Fibroblast of lung (primary cell): ENCODE measurements at regions not wholly inside any gene's neighbourhood (a gene's known extent, or its start where the extent isn't known, plus 50 kb on each side); places are given as distances from the start of the nearest gene placed in this dataset.

Experiments used
- EZH2 ChIP-seq: IDR thresholded peaks from 2 replicates; pipeline ENCODE4 v1.5.1; 2012; ENCODE audit warnings: low read length, control low read depth, mild to moderate bottlenecking; ENCODE audit errors: missing control alignments
- TF ChIP-seq, protein P1 (sequence below), 2 donors: IDR thresholded peaks in 1 of 2; conservative IDR thresholded peaks in 1 of 2; 1 replicate in 1 of 2; 2 replicates in 1 of 2; pipeline ENCODE4 v1.5.1; 2011 to 2012; ENCODE audit warnings: low read length in 2 of 2, control low read depth in 1 of 2, inconsistent platforms in 1 of 2, low read depth in 1 of 2, mild to moderate bottlenecking in 1 of 2

DNA sequence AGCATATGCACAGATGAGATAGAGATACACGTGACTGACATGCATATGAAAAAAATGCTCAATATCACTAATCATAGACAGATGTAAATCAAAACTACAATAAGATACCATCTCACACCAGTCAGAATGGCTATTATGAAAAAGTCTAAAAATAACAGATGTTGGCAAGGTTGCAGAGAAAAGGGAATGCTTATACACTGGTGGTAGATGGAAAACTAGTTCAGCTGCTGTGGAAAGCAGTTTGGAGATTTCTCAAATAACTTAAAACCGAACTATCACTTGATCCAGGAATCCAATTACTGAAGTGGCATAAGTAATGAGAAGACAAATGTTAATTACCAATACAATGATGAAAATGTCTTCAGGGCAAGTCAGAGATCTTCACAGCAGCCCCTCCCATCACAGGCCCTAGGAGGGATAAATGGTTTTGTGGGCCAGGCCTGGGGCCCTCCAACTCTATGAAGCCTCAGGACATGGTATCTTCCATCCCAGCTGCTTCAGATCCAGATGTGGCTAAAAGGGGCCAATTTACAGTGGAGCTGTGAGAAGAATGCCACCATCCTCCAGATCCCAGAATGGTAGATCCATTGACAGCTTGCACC, 71.4 kb upstream of the PLSCR4 start:
- TF ChIP-seq, protein P1, sequence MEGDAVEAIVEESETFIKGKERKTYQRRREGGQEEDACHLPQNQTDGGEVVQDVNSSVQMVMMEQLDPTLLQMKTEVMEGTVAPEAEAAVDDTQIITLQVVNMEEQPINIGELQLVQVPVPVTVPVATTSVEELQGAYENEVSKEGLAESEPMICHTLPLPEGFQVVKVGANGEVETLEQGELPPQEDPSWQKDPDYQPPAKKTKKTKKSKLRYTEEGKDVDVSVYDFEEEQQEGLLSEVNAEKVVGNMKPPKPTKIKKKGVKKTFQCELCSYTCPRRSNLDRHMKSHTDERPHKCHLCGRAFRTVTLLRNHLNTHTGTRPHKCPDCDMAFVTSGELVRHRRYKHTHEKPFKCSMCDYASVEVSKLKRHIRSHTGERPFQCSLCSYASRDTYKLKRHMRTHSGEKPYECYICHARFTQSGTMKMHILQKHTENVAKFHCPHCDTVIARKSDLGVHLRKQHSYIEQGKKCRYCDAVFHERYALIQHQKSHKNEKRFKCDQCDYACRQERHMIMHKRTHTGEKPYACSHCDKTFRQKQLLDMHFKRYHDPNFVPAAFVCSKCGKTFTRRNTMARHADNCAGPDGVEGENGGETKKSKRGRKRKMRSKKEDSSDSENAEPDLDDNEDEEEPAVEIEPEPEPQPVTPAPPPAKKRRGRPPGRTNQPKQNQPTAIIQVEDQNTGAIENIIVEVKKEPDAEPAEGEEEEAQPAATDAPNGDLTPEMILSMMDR (conservative IDR thresholded peaks at IDR 0.05 in 1 of 2, IDR thresholded peaks at IDR 0.05 in 1 of 2; ENCODE audit: low read depth in 1 of 2, low read length in 2 of 2): no peak
- TF ChIP-seq EZH2: no peak
